Activated CD8-positive, alpha-beta T cell treated with anti-CD3 and anti-CD28 coated beads for 36 hours (primary cell): ENCODE measurements at regions not wholly inside any gene's neighbourhood (a gene's known extent, or its start where the extent isn't known, plus 50 kb on each side); places are given as distances from the start of the nearest gene placed in this dataset.

ENCODE experiments used
- ATAC-seq: fragments of 200-7000 bp; cut with Tn5 transposase; one replicate; pipeline ENCODE4 v1.10.0; 2021; ENCODE audit warnings: mild to moderate bottlenecking, moderate library complexity
- CTCF ChIA-PET: fragments of 350-600 bp; sonication (Branson Sonifier 250); formaldehyde crosslinking; loops from one replicate; lab custom pipeline; 2021; ENCODE audit warnings: antibody characterized with exemption; lab: Charles Lee
- POLR2A ChIA-PET: fragments of 350-600 bp; sonication (Branson Sonifier 250); formaldehyde crosslinking; loops from one replicate; lab custom pipeline; 2021; ENCODE audit warnings: antibody characterized with exemption; lab: Charles Lee
- DNase-seq: peaks from one replicate; pipeline ENCODE4 v3.0.0-alpha.2; 2020
- H3K27ac Mint-ChIP-seq: one replicate; pipeline ENCODE4 v1.8.0; 2021; ENCODE audit warnings: mild to moderate bottlenecking, mixed read lengths
- H3K27me3 Mint-ChIP-seq: one replicate; pipeline ENCODE4 v1.8.0; 2021; ENCODE audit warnings: mixed read lengths
- H3K36me3 Mint-ChIP-seq: one replicate; pipeline ENCODE4 v1.8.0; 2021; ENCODE audit warnings: low read depth, mixed read lengths
- H3K4me1 Mint-ChIP-seq: one replicate; pipeline ENCODE4 v1.8.0; 2021; ENCODE audit warnings: low read depth, mixed read lengths
- H3K4me3 Mint-ChIP-seq: one replicate; pipeline ENCODE4 v1.8.0; 2021; ENCODE audit warnings: mild to moderate bottlenecking, moderate library complexity, mixed read lengths
- H3K9me3 Mint-ChIP-seq: one replicate; pipeline ENCODE4 v1.8.0; 2021; ENCODE audit warnings: mixed read lengths
- intact Hi-C: fragments of 100-400 bp; cut with micrococcal nuclease; formaldehyde crosslinking; loops from one replicate; pipeline ENCODE4 v1.10.0; 2022
- TF ChIP-seq, protein P1 (sequence below): fragments of 200-600 bp; IDR thresholded peaks from one replicate; pipeline ENCODE4 v1.8.0; 2022; ENCODE audit warnings: antibody characterized with exemption, mild to moderate bottlenecking

DNA sequence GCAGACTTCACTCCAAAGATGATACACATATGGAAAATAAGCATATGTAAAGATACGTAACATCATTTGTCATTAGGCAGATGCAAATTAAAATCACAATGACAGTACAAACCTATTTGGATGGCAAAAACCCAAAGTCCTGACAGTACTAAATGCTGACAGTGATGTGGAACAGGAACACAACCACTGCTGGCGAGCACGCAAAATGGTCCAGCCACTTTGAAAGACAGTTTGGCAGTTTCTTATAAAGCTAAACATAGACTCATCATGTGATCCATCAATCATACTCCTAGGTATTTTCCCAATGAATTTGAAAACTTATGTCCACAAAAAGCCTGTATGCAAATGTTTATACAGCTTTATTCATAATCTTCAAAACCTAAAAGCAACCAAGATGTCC is 200.7 kb downstream of the RAMP3 start:
- Mint-ChIP-seq H3K4me1 (no peaks in the 10 kb centered on the region), H3K9me3 (no peaks in the 10 kb centered on the region), H3K27ac (no peak overlapping the region), H3K4me3 (no peak overlapping the region), H3K36me3 (no peaks in the 10 kb centered on the region), H3K27me3 (peaks cover 8% of the 10 kb centered on the region)
- POLR2A ChIA-PET, result no interaction called here
- intact Hi-C loops, result no loop called here
- ATAC-seq, result no peak
- DNase-seq, result no peak
- CTCF ChIA-PET, result no interaction called here
- TF ChIP-seq, protein P1, sequence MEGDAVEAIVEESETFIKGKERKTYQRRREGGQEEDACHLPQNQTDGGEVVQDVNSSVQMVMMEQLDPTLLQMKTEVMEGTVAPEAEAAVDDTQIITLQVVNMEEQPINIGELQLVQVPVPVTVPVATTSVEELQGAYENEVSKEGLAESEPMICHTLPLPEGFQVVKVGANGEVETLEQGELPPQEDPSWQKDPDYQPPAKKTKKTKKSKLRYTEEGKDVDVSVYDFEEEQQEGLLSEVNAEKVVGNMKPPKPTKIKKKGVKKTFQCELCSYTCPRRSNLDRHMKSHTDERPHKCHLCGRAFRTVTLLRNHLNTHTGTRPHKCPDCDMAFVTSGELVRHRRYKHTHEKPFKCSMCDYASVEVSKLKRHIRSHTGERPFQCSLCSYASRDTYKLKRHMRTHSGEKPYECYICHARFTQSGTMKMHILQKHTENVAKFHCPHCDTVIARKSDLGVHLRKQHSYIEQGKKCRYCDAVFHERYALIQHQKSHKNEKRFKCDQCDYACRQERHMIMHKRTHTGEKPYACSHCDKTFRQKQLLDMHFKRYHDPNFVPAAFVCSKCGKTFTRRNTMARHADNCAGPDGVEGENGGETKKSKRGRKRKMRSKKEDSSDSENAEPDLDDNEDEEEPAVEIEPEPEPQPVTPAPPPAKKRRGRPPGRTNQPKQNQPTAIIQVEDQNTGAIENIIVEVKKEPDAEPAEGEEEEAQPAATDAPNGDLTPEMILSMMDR, result no peak

DNA sequence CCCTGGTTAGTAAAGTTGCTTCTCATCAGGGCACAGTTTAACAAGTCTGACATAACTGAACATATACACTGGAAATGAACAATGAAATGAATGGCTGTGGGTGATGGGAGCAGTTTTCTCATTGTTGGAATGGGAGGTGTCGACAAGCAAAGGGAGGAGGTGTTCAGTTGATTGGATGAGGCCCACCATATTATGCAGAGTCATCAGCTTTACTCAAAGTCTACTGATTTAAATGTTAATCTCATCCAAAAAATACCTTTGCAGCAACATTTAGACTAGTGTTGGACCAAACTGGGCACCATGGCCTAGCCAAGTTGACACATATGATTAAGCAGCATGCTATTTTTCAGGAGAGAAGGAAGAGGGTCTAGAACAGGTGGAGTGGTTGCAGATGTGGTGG is 201.7 kb downstream of the RAMP3 start:
- no peak overlapping the region for H3K4me3 Mint-ChIP-seq
- H3K4me1 Mint-ChIP-seq, result no peaks in the 10 kb centered on the region
- CTCF ChIA-PET, result no interaction called here
- DNase-seq (no peak), ATAC-seq (no peak)
- H3K9me3 Mint-ChIP-seq, result no peaks in the 10 kb centered on the region
- POLR2A ChIA-PET, result no interaction called here
- H3K27me3 Mint-ChIP-seq, result peaks cover 3% of the 10 kb centered on the region
- TF ChIP-seq, protein P1, result no peak
- no peak overlapping the region for H3K27ac Mint-ChIP-seq
- H3K36me3 Mint-ChIP-seq, result no peaks in the 10 kb centered on the region
- intact Hi-C loops, result no loop called here

GRCh38 chr7:45359776-45360175 is 202.2 kb downstream of the RAMP3 start:
- no peak for ATAC-seq
- H3K36me3 Mint-ChIP-seq, result no peaks in the 10 kb centered on the region
- TF ChIP-seq, protein P1, result no peak
- DNase-seq, result no peak
- intact Hi-C loops, result no loop called here
- H3K9me3 Mint-ChIP-seq, result no peaks in the 10 kb centered on the region
- no peak overlapping the region for H3K27ac Mint-ChIP-seq
- no peak overlapping the region for H3K4me3 Mint-ChIP-seq
- H3K4me1 Mint-ChIP-seq, result no peaks in the 10 kb centered on the region
- CTCF ChIA-PET, result no interaction called here
- POLR2A ChIA-PET, result no interaction called here
- peaks cover 3% of the 10 kb centered on the region for H3K27me3 Mint-ChIP-seq

- no peak overlapping the region for H3K27ac Mint-ChIP-seq
- no peaks in the 10 kb centered on the region for H3K4me1 Mint-ChIP-seq
- TF ChIP-seq, protein P1, result no peak
- peaks cover 6% of the 10 kb centered on the region for H3K27me3 Mint-ChIP-seq
- no peaks in the 10 kb centered on the region for H3K36me3 Mint-ChIP-seq
- ChIA-PET POLR2A (no interaction called here), CTCF (no interaction called here)
- intact Hi-C loops, result no loop called here
- H3K4me3 Mint-ChIP-seq, result no peak overlapping the region
- H3K9me3 Mint-ChIP-seq, result no peaks in the 10 kb centered on the region
- ATAC-seq (no peak), DNase-seq (no peak)
Observed at GRCh38 chr7:45363669-45364068, 206.1 kb downstream of the RAMP3 start.

DNA sequence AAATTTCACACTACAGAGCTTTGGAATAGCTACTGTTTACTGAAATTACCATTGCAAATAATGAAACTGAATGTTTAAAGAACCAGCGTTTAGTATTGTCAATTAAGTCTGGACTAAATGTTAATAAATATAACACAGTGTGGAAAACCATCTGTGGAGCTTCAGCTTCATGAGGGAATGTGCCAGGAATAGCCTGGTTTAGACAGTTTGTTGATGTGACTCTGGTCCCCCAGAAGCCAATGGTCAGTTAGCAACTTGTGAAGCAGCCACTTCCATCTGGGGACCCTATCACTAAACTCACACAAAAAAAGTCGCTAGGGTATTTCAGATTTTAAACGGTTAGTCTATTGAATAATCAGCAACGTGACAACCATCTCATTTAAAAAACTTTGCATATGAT is 207.8 kb downstream of the RAMP3 start:
- Mint-ChIP-seq H3K4me1 (no peaks in the 10 kb centered on the region), H3K9me3 (no peaks in the 10 kb centered on the region), H3K36me3 (no peaks in the 10 kb centered on the region), H3K27ac (no peak overlapping the region), H3K27me3 (peaks cover 11% of the 10 kb centered on the region), H3K4me3 (no peak overlapping the region)
- intact Hi-C loops, result no loop called here
- TF ChIP-seq, protein P1, result no peak
- ATAC-seq (no peak), DNase-seq (no peak)
- ChIA-PET CTCF (no interaction called here), POLR2A (no interaction called here)
